Hepatocyte (in vitro differentiated cells): ENCODE measurements at regions not wholly inside any gene's neighbourhood (a gene's known extent, or its start where the extent isn't known, plus 50 kb on each side); places are given as distances from the start of the nearest gene placed in this dataset.

Experiments
- CTCF ChIP-seq: fragments of 200-600 bp; sonication (generic); IDR thresholded peaks from 2 replicates; pipeline ENCODE4 v1.5.1; 2016; ENCODE audit warnings: antibody characterized with exemption, mild to moderate bottlenecking; ENCODE audit not compliant: poor library complexity
- EZH2phosphoT487 ChIP-seq: fragments of 200-600 bp; sonication (generic); IDR thresholded peaks from one replicate; pipeline ENCODE4 v1.6.1; 2018; ENCODE audit warnings: antibody characterized with exemption, mild to moderate bottlenecking, low read depth, moderate library complexity; ENCODE audit not compliant: unreplicated experiment, severe bottlenecking

DNA sequence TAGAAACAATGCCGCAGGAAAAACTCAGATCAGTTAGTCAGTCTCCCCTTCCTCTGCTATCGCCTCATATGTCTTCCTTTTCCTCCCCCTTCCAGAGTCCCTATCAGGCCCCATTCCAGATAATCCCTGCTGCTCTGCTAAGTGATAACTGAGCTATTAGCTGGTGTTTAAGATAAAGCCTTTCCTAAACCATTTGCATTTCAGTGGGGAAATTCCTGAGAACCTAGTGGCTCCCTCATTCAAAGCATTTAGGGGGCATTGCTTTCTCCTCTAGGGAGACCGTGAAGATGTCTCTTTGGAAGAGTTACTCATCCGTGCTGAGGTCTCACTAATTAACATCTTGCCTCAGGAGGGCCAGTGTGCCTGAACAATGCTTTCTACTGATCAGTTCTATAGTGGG is 401.6 kb downstream of the NPIPA7 start:
- TF ChIP-seq CTCF = no peak
- TF ChIP-seq EZH2phosphoT487 = no peak
